ENCODE measurements at regions not wholly inside any gene's neighbourhood (a gene's known extent, or its start where the extent isn't known, plus 50 kb on each side); places are given as distances from the start of the nearest gene placed in this dataset.

DNA sequence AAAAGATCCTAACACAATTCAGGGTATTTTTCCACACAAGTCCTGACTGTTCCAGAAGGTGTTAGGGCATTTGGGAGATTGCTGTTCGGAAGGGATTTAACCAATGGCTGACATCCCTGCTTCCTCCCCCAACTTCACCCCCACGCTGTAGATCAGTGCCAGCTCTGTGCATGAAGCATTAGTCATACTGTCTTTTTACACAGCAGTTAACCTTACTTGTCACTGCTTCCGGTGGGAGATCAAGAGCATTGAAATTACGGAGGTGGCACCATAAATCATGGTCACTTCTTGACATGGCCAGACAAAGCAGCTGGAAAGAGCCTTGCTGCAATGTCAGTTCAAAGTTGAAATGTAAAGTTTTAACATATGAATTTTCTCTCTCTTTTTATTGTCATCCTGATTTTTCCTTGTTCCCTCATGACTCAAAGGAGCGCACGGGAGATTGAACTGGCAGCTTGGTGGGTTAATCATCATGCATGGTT, 70.2 kb downstream of the HRH4 start:
- DNase-seq: peak; percentile 53

GRCh38 chr18:24534271-24534670, 73.8 kb downstream of the HRH4 start:
- DNase-seq: no peak

DNA sequence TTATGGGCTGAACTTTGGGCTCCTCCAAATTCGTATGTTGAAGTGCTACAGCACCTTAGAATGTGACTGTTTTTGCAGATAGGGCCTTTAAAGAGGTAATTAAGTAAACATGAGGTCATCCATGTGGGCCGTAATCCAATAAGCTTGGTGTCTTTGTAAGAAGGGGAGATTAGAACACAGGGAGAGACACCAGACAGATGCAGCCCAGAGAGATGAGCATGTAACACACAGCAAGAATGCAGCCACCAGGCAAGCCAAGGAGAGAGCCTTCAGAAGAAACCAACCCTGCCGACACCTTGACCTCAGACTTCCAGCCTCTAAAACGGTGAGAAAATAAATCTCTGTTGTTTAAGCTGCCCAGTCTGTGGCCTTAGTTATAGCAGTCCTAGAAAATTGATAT, 74.3 kb downstream of the HRH4 start:
- no peak for DNase-seq

GRCh38 chr18:24535527-24536295, 75.3 kb downstream of the HRH4 start:
- no peak for DNase-seq

DNA sequence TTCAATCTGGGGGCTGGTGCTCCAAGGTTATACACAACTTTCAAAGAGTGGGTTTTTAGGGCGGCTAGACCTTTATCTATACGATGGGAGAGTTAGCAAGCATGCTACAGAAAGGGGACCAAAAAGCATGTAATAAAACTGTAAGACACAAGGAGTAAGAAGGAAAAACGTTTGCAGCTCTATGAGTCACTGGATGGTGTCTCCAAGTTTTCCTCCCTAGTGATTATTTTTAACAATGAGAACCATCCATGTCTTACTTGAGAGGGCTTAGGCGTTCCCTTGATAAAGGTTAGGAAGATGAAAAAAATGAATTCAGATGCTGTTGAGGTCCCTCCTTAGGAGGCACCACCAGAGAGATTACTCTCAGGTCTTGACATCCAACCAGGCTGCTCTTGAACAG, 75.9 kb downstream of the HRH4 start:
- no peak for DNase-seq

- DNase-seq: no peak
These were observed 76.4 kb downstream of the HRH4 start for GRCh38 chr18:24536834-24537233.

GRCh38 chr18:24538414-24539264, 78.2 kb downstream of the HRH4 start:
- no peak for DNase-seq

DNA sequence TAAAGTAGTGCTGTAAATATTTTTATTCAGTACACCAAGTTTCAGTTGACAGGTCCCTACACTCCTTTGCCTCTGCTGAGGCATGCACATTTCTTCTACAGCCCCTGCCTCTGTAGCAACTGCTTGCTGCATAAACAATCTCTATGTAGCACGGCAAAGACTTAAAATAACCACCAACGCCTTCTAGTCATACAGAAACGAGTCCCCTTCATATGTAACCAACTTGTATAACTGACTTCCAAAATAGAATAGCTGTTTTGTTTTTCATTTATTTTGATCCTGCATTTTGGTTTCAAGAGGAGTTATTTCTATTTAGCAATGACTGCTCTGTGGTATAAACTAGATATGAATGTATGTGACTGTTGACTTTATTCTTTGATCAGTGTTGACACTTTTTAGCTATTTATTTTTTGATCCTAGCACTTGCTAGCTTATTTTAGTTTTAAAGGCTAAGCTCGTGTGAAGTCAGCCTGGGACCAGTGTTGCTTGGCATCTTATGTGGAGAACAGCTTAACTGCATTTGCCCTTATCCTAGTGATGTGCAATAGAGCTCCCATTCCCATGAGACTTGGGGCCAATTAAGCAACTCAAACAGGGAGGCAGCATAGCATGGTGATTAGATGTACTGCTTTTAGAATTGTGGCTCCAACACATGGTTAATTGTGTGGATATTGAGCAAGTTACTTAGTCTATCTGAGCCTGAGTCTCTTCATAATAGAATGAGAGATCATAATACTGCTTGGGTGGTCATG, 79.6 kb downstream of the HRH4 start:
- no peak for DNase-seq

- no peak for DNase-seq
These were observed 80.5 kb downstream of the HRH4 start for GRCh38 chr18:24540896-24541295.

GRCh38 chr18:24543086-24543794, 82.8 kb downstream of the HRH4 start:
- DNase-seq: no peak

GRCh38 chr18:24543795-24544498, 83.5 kb downstream of the HRH4 start:
- no peak for DNase-seq

- no peak for DNase-seq
These were observed 84.5 kb downstream of the HRH4 start for GRCh38 chr18:24544949-24545348.

- no peak for DNase-seq
These were observed 85.2 kb downstream of the HRH4 start for GRCh38 chr18:24545651-24546050.

DNA sequence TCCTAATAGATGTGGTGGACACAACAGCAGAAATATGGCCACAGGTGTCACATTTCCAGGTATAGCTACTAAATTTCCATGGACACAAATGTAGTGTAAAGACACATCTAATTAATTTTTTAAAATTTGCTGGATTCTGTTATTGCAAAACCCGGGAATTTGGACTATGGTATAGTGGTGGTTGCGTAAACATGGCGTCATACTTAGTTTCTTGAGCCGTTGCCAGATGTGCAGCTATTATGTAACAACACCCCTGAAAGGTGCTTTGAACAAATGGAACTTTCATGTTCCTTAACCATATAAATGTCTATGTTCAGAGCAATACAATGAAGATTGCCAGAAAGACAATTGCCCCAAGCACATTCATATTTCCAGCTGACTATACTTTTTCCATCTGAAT, 85.9 kb downstream of the HRH4 start:
- no peak for DNase-seq

GRCh38 chr18:24548583-24548982, 88.1 kb downstream of the HRH4 start:
- DNase-seq: no peak

- DNase-seq: no peak
These were observed 91.8 kb downstream of the HRH4 start for GRCh38 chr18:24552218-24552617.

DNA sequence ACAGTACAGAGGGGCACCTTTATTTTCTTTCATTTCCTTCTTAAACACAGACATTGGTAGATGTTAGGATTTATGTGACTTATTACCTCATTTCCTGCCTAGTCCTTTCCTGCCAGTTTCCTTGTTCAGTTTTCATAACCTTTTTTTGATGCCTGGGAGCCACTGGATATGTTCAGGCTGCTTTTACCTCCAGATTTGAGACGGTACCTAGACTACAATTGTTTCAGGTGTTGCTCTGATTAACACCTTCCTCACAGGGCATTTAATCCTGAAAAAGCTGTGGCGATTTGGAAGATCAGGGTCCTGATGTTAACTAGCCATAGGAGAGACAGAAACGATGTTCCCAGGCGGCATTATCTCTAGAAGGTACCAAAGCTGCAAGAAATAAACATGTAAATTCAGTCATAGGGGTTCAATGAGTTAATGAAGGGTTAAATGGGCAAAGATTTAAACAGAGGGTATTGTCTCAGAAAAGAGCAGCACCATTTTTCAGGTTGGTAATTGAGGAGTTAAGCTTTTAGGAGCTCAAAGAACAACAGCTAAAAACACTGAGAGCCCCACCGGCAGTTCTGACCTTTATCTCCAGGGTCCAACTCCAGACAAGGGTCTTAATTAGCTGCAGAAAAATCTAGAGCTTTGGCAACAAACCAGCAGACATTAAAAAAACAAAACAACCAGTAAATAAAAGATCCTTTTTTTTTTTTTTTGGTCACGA, 93.3 kb downstream of the HRH4 start:
- no peak for DNase-seq

DNA sequence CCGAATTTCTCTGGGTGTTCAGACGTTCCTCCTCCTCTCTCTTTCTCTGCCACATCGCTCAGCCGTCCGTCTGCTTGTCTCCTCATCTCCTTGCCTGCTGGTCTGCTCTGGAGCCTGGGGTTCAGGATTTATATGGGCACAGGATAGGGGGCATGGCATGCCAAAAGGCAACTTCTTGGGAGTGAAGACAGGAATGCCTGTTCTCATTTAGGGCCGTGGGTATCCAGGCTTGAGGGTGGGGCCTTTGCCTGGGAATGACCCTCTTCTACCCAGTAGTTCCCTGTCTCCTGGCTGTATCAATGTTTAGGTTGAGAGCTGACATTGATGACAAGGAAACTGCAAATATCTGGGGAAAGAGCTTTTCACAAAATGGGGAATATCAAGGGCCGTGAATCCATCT, 98.0 kb downstream of the HRH4 start:
- DNase-seq: no peak

GRCh38 chr18:24559526-24559925, 99.1 kb downstream of the HRH4 start:
- no peak for DNase-seq

DNA sequence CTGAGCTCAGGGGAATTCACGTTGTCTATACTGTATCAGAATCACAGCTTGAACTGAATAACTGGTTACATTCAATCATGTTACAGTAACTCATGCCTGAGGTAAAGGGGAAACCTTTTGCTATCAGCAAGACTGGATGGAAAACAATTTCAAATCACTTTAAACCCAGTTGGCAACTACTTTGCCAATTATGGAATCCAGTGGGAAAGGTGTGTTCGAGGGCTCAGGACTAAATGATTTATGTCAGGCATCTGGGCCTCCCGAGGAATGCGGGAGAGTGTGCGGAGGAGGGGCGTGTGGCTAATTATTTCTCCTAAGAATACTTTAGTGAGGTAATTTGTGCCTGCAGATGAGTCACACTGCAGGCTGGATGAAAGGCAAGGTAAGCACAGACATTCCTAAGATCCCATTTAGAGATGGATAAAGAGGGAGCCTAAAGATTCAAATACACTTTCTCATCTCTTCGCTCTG, 100.1 kb downstream of the HRH4 start:
- DNase-seq: no peak
